Right lobe of liver (tissue), 4 donors: ENCODE measurements at regions not wholly inside any gene's neighbourhood (a gene's known extent, or its start where the extent isn't known, plus 50 kb on each side); places are given as distances from the start of the nearest gene placed in this dataset.
"Not testable (repeated sequence)": the region's sequence is repeated elsewhere in the genome, so short reads cannot be mapped to it uniquely, and the experiment has no call there.

ENCODE experiments used
- CTCF ChIP-seq, 4 donors: fragments of 200-600 bp in 3 of 4; fragments of 450-650 bp in 1 of 4; IDR thresholded peaks; one replicate each; pipeline versions ENCODE4 v1.5.1 to v1.8.0; 2016 to 2022; ENCODE audit warnings: antibody characterized with exemption in 4 of 4, mild to moderate bottlenecking in 2 of 4
- POLR2A ChIP-seq: fragments of 450-650 bp; IDR thresholded peaks from one replicate; pipeline ENCODE4 v1.6.1; 2017; ENCODE audit warnings: antibody characterized with exemption, mild to moderate bottlenecking
- donor health status: DM: no; HTN: no; CAD: no.
- donor health status: DM: no; HTN: no; CAD: no.
- donor health status: DM: no; HTN: yes; CAD: no.

GRCh38 chr2:138068669-138069068, 104.4 kb downstream of the HNMT start:
- TF ChIP-seq CTCF (IDR thresholded peaks at IDR 0.05); POLR2A: not testable (repeated sequence)
